H1 (cell line): ENCODE measurements at regions not wholly inside any gene's neighbourhood (a gene's known extent, or its start where the extent isn't known, plus 50 kb on each side); places are given as distances from the start of the nearest gene placed in this dataset.

Experiments
- CTCF ChIA-PET: fragments of 300-600 bp; sonication (Branson Sonifier 250); formaldehyde crosslinking; loops from one replicate; lab custom pipeline; 2021; ENCODE audit not compliant: partially characterized antibody; lab: Charles Lee
- POLR2A ChIA-PET: fragments of 300-600 bp; sonication (Branson Sonifier 250); formaldehyde crosslinking; loops from one replicate; lab custom pipeline; 2021; ENCODE audit warnings: inconsistent platforms; ENCODE audit not compliant: partially characterized antibody; lab: Charles Lee
- DNase-seq, 2 experiments: peaks; one replicate each; pipeline versions ENCODE4 v3.0.0 to v3.0.0-alpha.2; 2010 to 2022; ENCODE audit warnings: low spot score in 2 of 2, low read depth in 1 of 2, mixed read lengths in 1 of 2
- FAIRE-seq: peaks from 2 replicates; lab custom pipeline; 2011; peaks lifted over from hg19 to GRCh38; lab: Jason Lieb, UNC
- H2AFZ ChIP-seq: 2 replicates; pipeline ENCODE4 v1.8.1; 2012; ENCODE audit warnings: low read length, inconsistent platforms
- H2AK5ac ChIP-seq: 2 replicates; pipeline ENCODE4 v1.6.1; 2013; ENCODE audit warnings: low read depth, low read length
- H2BK120ac ChIP-seq: replicated peaks from 2 replicates; pipeline ENCODE3; 2013; ENCODE audit warnings: low read depth, low read length, inconsistent platforms
- H2BK12ac ChIP-seq: 2 replicates; pipeline ENCODE4 v1.6.1; 2013; ENCODE audit warnings: low read depth, low read length
- H2BK15ac ChIP-seq: 2 replicates; pipeline ENCODE4 v1.6.1; 2013; ENCODE audit warnings: low read length
- H2BK20ac ChIP-seq: 2 replicates; pipeline ENCODE4 v1.6.1; 2013; ENCODE audit warnings: low read length
- H2BK5ac ChIP-seq: 2 replicates; pipeline ENCODE4 v1.6.1; 2013; ENCODE audit warnings: low read depth, low read length
- H3K14ac ChIP-seq: 2 replicates; pipeline ENCODE4 v1.6.1; 2013; ENCODE audit warnings: inconsistent platforms; ENCODE audit not compliant: insufficient read length
- H3K18ac ChIP-seq: 2 replicates; pipeline ENCODE4 v1.6.1; 2013; ENCODE audit warnings: low read length; ENCODE audit errors: extremely low read depth
- H3K23ac ChIP-seq: 2 replicates; pipeline ENCODE4 v1.6.1; 2013; ENCODE audit warnings: inconsistent platforms; ENCODE audit not compliant: insufficient read length
- H3K23me2 ChIP-seq: 2 replicates; pipeline ENCODE4 v1.6.1; 2013; ENCODE audit warnings: low read depth, low read length
- H3K27ac ChIP-seq: 2 replicates; pipeline ENCODE4 v1.6.1; 2011; ENCODE audit warnings: low read depth, low read length, inconsistent platforms
- H3K27me3 ChIP-seq, 4 experiments: replicated peaks in 1 of 4; 1 replicate in 1 of 4; 2 replicates in 3 of 4; pipeline versions ENCODE4 v1.6.1 to v1.8.1; 2011 to 2013; ENCODE audit warnings: low read length in 3 of 4, mild to moderate bottlenecking in 3 of 4, inconsistent platforms in 2 of 4, mixed read lengths in 2 of 4, moderate library complexity in 1 of 4; ENCODE audit not compliant: control insufficient read depth in 3 of 4, insufficient read depth in 3 of 4; ENCODE audit errors: extremely low read depth in 1 of 4
- H3K36me3 ChIP-seq, 4 experiments: 2 replicates each; pipeline versions ENCODE4 v1.6.1 to v1.8.1; 2011 to 2013; ENCODE audit warnings: mild to moderate bottlenecking in 4 of 4, low read length in 3 of 4, moderate library complexity in 2 of 4, control low read depth in 1 of 4, inconsistent platforms in 1 of 4; ENCODE audit not compliant: insufficient read depth in 4 of 4, control insufficient read depth in 2 of 4
- H3K4ac ChIP-seq: replicated peaks from 2 replicates; pipeline ENCODE3; 2013; ENCODE audit warnings: low read length, low read depth, mixed read lengths, inconsistent platforms; ENCODE audit not compliant: insufficient read length
- H3K4me1 ChIP-seq, 4 experiments: replicated peaks in 1 of 4; 1 replicate in 1 of 4; 2 replicates in 3 of 4; pipeline versions ENCODE4 v1.6.1 to v1.8.1; 2011 to 2013; ENCODE audit warnings: low read length in 3 of 4, inconsistent platforms in 2 of 4, mixed read lengths in 1 of 4; ENCODE audit not compliant: insufficient read depth in 4 of 4, control insufficient read depth in 3 of 4
- H3K4me2 ChIP-seq, 2 experiments: 2 replicates each; pipeline versions ENCODE4 v1.6.1 to v1.8.1; 2011 to 2013; ENCODE audit warnings: low read depth in 2 of 2, low read length in 2 of 2, control low read depth in 1 of 2, inconsistent platforms in 1 of 2, mild to moderate bottlenecking in 1 of 2; ENCODE audit not compliant: insufficient read depth in 1 of 2
- H3K4me3 ChIP-seq, 4 experiments: fragments of 200-600, 300-600 bp in 1 of 4; sonication (generic), shearing (Covaris generic), sonication (Bioruptor Twin) in 1 of 4; 2 replicates each; pipeline versions ENCODE4 v1.5.1 to v1.8.1; 2011 to 2016; ENCODE audit warnings: low read length in 4 of 4, low read depth in 3 of 4, control low read depth in 2 of 4, inconsistent platforms in 2 of 4, mild to moderate bottlenecking in 2 of 4, mixed read lengths in 1 of 4, moderate library complexity in 1 of 4; ENCODE audit not compliant: insufficient read depth in 2 of 4; ENCODE audit errors: extremely low read depth in 1 of 4
- H3K56ac ChIP-seq: replicated peaks from 2 replicates; pipeline ENCODE3; 2013; ENCODE audit warnings: low read depth, mild to moderate bottlenecking, mixed read lengths, low read length, inconsistent platforms; ENCODE audit not compliant: insufficient read length
- H3K79me1 ChIP-seq: 2 replicates; pipeline ENCODE4 v1.6.1; 2013; ENCODE audit warnings: low read depth, low read length, control low read depth
- H3K79me2 ChIP-seq, 2 experiments: 2 replicates each; pipeline versions ENCODE4 v1.6.1 to v1.8.1; 2012 to 2013; ENCODE audit warnings: low read length in 2 of 2, mild to moderate bottlenecking in 2 of 2, inconsistent platforms in 1 of 2; ENCODE audit not compliant: insufficient read depth in 2 of 2, control insufficient read depth in 1 of 2
- H3K9ac ChIP-seq, 4 experiments: replicated peaks in 1 of 4; 1 replicate in 1 of 4; 2 replicates in 3 of 4; pipeline versions ENCODE4 v1.6.1 to v1.8.1; 2011 to 2013; ENCODE audit warnings: low read depth in 3 of 4, low read length in 3 of 4, control low read depth in 2 of 4, mild to moderate bottlenecking in 2 of 4, moderate library complexity in 2 of 4, inconsistent platforms in 1 of 4; ENCODE audit errors: extremely low read depth in 1 of 4
- H3K9me3 ChIP-seq, 2 experiments: 2 replicates each; pipeline versions ENCODE4 v1.6.1 to v1.8.1; 2012 to 2013; ENCODE audit warnings: mild to moderate bottlenecking in 2 of 2, moderate library complexity in 2 of 2, control low read depth in 1 of 2, inconsistent platforms in 1 of 2, low read depth in 1 of 2, low read length in 1 of 2, mixed read lengths in 1 of 2; ENCODE audit not compliant: insufficient read depth in 2 of 2
- H4K20me1 ChIP-seq, 2 experiments: replicated peaks in 1 of 2; 2 replicates each; pipeline versions ENCODE3 to v1.8.1; 2011 to 2013; ENCODE audit warnings: inconsistent platforms in 2 of 2, low read length in 2 of 2, mild to moderate bottlenecking in 1 of 2; ENCODE audit not compliant: insufficient read depth in 2 of 2, control insufficient read depth in 1 of 2
- H4K5ac ChIP-seq: 2 replicates; pipeline ENCODE4 v1.6.1; 2013; ENCODE audit warnings: low read length, low read depth, mixed read lengths, inconsistent platforms; ENCODE audit not compliant: insufficient read length
- H4K8ac ChIP-seq: 2 replicates; pipeline ENCODE4 v1.8.0; 2013; ENCODE audit warnings: mild to moderate bottlenecking, moderate library complexity, low read length, inconsistent platforms; ENCODE audit not compliant: insufficient read depth; ENCODE audit errors: extremely low read depth
- H4K91ac ChIP-seq: replicated peaks from 2 replicates; pipeline ENCODE3; 2013; ENCODE audit warnings: low read length, mixed read lengths, inconsistent platforms; ENCODE audit not compliant: insufficient read length
- BACH1 ChIP-seq: IDR thresholded peaks from 2 replicates; pipeline ENCODE4 v1.6.1; 2012; ENCODE audit warnings: low read length, improper control_type of control experiment
- CBX8 ChIP-seq: fragments of 300-800, 300-1000 bp; sonication (generic); IDR thresholded peaks from 2 replicates; pipeline ENCODE4 v1.7.1; 2016; ENCODE audit warnings: low read depth, low read length, borderline replicate concordance
- CHD2 ChIP-seq: IDR thresholded peaks from 2 replicates; pipeline ENCODE4 v1.6.1; 2012; ENCODE audit warnings: low read length, improper control_type of control experiment
- CREB1 ChIP-seq: IDR thresholded peaks from 2 replicates; pipeline ENCODE4 v1.6.1; 2012; ENCODE audit warnings: inconsistent platforms
- EP300 ChIP-seq, 2 experiments: IDR thresholded peaks; 1 replicate in 1 of 2; 2 replicates in 1 of 2; pipeline ENCODE4 v1.6.1; 2011 to 2012; ENCODE audit warnings: low read depth in 2 of 2, low read length in 2 of 2, mild to moderate bottlenecking in 2 of 2, borderline replicate concordance in 1 of 2, inconsistent platforms in 1 of 2, moderate library complexity in 1 of 2
- GTF2F1 ChIP-seq: IDR thresholded peaks from 2 replicates; pipeline ENCODE4 v1.6.1; 2012; ENCODE audit warnings: low read depth, low read length, improper control_type of control experiment, borderline replicate concordance
- HDAC6 ChIP-seq: IDR thresholded peaks from one replicate; pipeline ENCODE4 v1.7.1; 2012; ENCODE audit warnings: low read depth, mild to moderate bottlenecking, inconsistent platforms, low read length, moderate library complexity
- POLR2A ChIP-seq, 2 experiments: IDR thresholded peaks; 1 replicate in 1 of 2; 2 replicates in 1 of 2; pipeline ENCODE4 v1.6.1; 2011; ENCODE audit warnings: low read depth in 2 of 2, low read length in 2 of 2, mild to moderate bottlenecking in 2 of 2; ENCODE audit errors: control extremely low read depth in 1 of 2
- RBBP5 ChIP-seq: IDR thresholded peaks from 2 replicates; pipeline ENCODE4 v1.7.1; 2012; ENCODE audit warnings: low read depth, mild to moderate bottlenecking, inconsistent platforms, low read length, moderate library complexity, borderline replicate concordance
- RFX5 ChIP-seq: IDR thresholded peaks from 2 replicates; pipeline ENCODE4 v1.6.1; 2011; ENCODE audit warnings: low read depth, low read length, improper control_type of control experiment, borderline replicate concordance
- SIN3A ChIP-seq, 2 experiments: IDR thresholded peaks in 1 of 2; conservative IDR thresholded peaks in 1 of 2; 2 replicates each; pipeline ENCODE4 v1.6.1; 2011 to 2012; ENCODE audit warnings: low read length in 2 of 2, improper control_type of control experiment in 1 of 2, low read depth in 1 of 2, mild to moderate bottlenecking in 1 of 2
- SIX5 ChIP-seq: IDR thresholded peaks from 2 replicates; pipeline ENCODE4 v1.6.1; 2011; ENCODE audit warnings: mild to moderate bottlenecking, low read depth, low read length
- TAF1 ChIP-seq: IDR thresholded peaks from 2 replicates; pipeline ENCODE4 v1.6.1; 2011; ENCODE audit warnings: mild to moderate bottlenecking, low read depth, low read length
- TCF12 ChIP-seq: IDR thresholded peaks from 2 replicates; pipeline ENCODE4 v1.6.1; 2011; ENCODE audit warnings: low read depth, mild to moderate bottlenecking, low read length
- ZNF274 ChIP-seq: IDR thresholded peaks from 2 replicates; pipeline ENCODE4 v1.7.0; 2012; ENCODE audit warnings: low read length, borderline replicate concordance; ENCODE audit errors: extremely low read depth
- WGBS, 2 experiments: shearing (Covaris generic) in 1 of 2; methylation state at CpG; one replicate each; pipeline versions ENCODE4 v1.1.6 to v1.1.7; 2013 to 2015; ENCODE audit warnings: low lambda C conversion rate in 2 of 2, mixed read lengths in 2 of 2, inconsistent platforms in 1 of 2, low coverage in 1 of 2, missing lambda C conversion rate in 1 of 2; ENCODE audit not compliant: insufficient replicate concordance in 2 of 2, insufficient coverage in 1 of 2, insufficient read length in 1 of 2; ENCODE audit errors: extremely low coverage in 1 of 2, missing lambda C conversion rate in 1 of 2; 5-methylcytosine and 5-hydroxymethylcytosine counted together
- TF ChIP-seq, protein P1 (sequence below): IDR thresholded peaks from 2 replicates; pipeline ENCODE4 v1.6.1; 2012; ENCODE audit warnings: inconsistent platforms

DNA sequence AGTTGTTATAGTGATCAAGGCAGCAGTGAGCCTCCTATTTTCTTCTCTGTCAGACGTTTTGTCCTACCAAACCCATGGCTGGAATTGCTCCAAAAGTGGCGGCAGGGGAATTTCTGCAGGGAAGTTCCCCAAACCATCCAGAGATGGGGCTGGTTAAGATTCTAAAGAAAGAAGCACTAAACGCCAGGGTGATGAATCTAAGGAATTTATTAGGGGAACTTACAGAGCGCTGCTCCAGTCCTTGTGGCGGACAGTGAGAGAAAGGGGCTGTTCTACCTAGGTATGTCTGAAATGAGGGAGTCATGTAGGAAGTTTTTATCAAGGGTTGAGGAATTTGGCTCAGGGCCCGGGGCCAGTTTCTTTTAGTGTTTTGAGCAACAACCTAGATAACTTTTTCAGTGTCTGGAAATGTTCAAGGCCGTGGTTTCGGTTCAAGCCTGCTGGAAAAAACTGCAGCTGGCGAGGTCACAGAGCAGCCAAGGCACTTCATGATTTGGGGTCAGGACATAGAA, 222.4 kb upstream of the B3GALT2 start:
- Histone ChIP-seq H3K23me2 (no peaks in the 10 kb centered on the region), H4K5ac (no peak overlapping the region), H3K4ac (no peak overlapping the region), H3K79me2 (no peaks in the 10 kb centered on the region), H2BK15ac (no peak overlapping the region), H2BK5ac (no peak overlapping the region), H3K18ac (no peak overlapping the region), H4K91ac (no peak overlapping the region), H3K14ac (no peak overlapping the region), H2BK20ac (no peak overlapping the region), H3K4me2 (no peak overlapping the region), H3K23ac (no peak overlapping the region), H2AFZ (no peak overlapping the region), H3K9ac (no peak overlapping the region), H3K4me3 (no peak overlapping the region), H3K56ac (no peak overlapping the region), H3K79me1 (no peaks in the 10 kb centered on the region), H3K27ac (no peak overlapping the region), H2BK12ac (no peak overlapping the region), H4K8ac (no peak overlapping the region), H3K4me1 (no peaks in the 10 kb centered on the region), H2AK5ac (no peak overlapping the region), H4K20me1 (no peaks in the 10 kb centered on the region), H3K9me3 (no peaks in the 10 kb centered on the region), H3K27me3 (no peaks in the 10 kb centered on the region), H2BK120ac (no peak overlapping the region), H3K36me3 (no peaks in the 10 kb centered on the region)
- CTCF ChIA-PET = interaction anchor here (0.8 kb wide), 1 partner anchor 192 kb away, joined by 3 read pairs; no protein-coding TSS in a partner anchor
- no peak for DNase-seq
- 86% methylated on average over 9 of the region's 9 CpGs; no CpG with 5 or more reads in 1 of the 2 experiments for WGBS, 2 experiments
- POLR2A ChIA-PET = no interaction called here
- FAIRE-seq = no peak
- no peak for TF ChIP-seq CHD2
- TF ChIP-seq CREB1 = no peak
- TF ChIP-seq, protein P1, sequence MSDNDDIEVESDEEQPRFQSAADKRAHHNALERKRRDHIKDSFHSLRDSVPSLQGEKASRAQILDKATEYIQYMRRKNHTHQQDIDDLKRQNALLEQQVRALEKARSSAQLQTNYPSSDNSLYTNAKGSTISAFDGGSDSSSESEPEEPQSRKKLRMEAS = no peak
- no peak for TF ChIP-seq SIN3A (conservative IDR thresholded peaks at IDR 0.05 in 1 of 2, IDR thresholded peaks at IDR 0.05 in 1 of 2; ENCODE audit: low read depth in 1 of 2, low read length in 2 of 2)
- no peak for TF ChIP-seq ZNF274
- no peak for TF ChIP-seq TAF1
- TF ChIP-seq EP300 (IDR thresholded peaks at IDR 0.05; ENCODE audit: borderline replicate concordance in 1 of 2, low read depth in 2 of 2, low read length in 2 of 2) = no peak
- TF ChIP-seq GTF2F1 = no peak
- TF ChIP-seq RBBP5 = no peak
- no peak for TF ChIP-seq HDAC6
- no peak for TF ChIP-seq RFX5
- no peak for TF ChIP-seq BACH1
- TF ChIP-seq SIX5 = no peak
- TF ChIP-seq CBX8 = no peak
- no peak for TF ChIP-seq POLR2A (IDR thresholded peaks at IDR 0.05; ENCODE audit: control extremely low read depth in 1 of 2, low read depth in 2 of 2, low read length in 2 of 2)
- no peak for TF ChIP-seq TCF12
